ENCODE measurements at regions not wholly inside any gene's neighbourhood (a gene's known extent, or its start where the extent isn't known, plus 50 kb on each side); places are given as distances from the start of the nearest gene placed in this dataset.

GRCh38 chr5:56405116-56405908 lies 172.2 kb upstream of the ANKRD55 start (continued):
- TF ChIP-seq CUX1 (CRISPR knock-in tag; IDR thresholded peaks at IDR 0.05) (no peak), OTX1 (CRISPR knock-in tag; IDR thresholded peaks at IDR 0.05) (no peak), ZNF398 (CRISPR knock-in tag; IDR thresholded peaks at IDR 0.05) (no peak), ZNF551 (CRISPR knock-in tag; IDR thresholded peaks at IDR 0.05) (no peak), PTRF (tag; IDR thresholded peaks at IDR 0.05) (no peak), EGR1 (conservative IDR thresholded peaks at IDR 0.05) (no peak), CBX2 (IDR thresholded peaks at IDR 0.05; ENCODE audit: insufficient read depth, low read length, poor library complexity, severe bottlenecking) (no peak), RB1 (IDR thresholded peaks at IDR 0.05; ENCODE audit: low read depth) (no peak), PHF21A (IDR thresholded peaks at IDR 0.05; ENCODE audit: borderline replicate concordance, low read depth) (no peak), ZFX (CRISPR knock-in tag; IDR thresholded peaks at IDR 0.05) (no peak)

Measured in K562 (cell line).